ENCODE measurements at regions not wholly inside any gene's neighbourhood (a gene's known extent, or its start where the extent isn't known, plus 50 kb on each side); places are given as distances from the start of the nearest gene placed in this dataset.

GRCh38 chr13:34708566-34709313 lies 233.3 kb upstream of the NBEA start:
- Histone ChIP-seq H3K56ac (ENCODE audit: insufficient read length, low read depth, low read length) (no peak overlapping the region), H4K5ac (ENCODE audit: insufficient read length, low read depth, low read length) (no peak overlapping the region), H3K18ac (ENCODE audit: insufficient read length, low read depth, low read length) (no peak overlapping the region), H3T11ph (ENCODE audit: low read length) (no peak overlapping the region), H2BK5ac (ENCODE audit: insufficient read length, low read length) (no peak overlapping the region), H4K8ac (replicated peaks; ENCODE audit: insufficient read length, low read depth, low read length) (no peak overlapping the region), H3K4me2 (ENCODE audit: insufficient read depth, insufficient read length, low read length) (no peak overlapping the region), H2BK15ac (ENCODE audit: low read depth, low read length) (no peak overlapping the region), H3K23ac (ENCODE audit: insufficient read length, low read depth, low read length) (no peak overlapping the region), H3K27me3 (ENCODE audit: insufficient read depth, low read length) (no peaks in the 10 kb centered on the region), H3K79me2 (ENCODE audit: insufficient read depth, low read length) (no peaks in the 10 kb centered on the region), H2BK12ac (ENCODE audit: insufficient read length, low read depth, low read length) (no peak overlapping the region), H3K27ac (ENCODE audit: insufficient read length, low read depth, low read length) (no peak overlapping the region), H3K9me3 (ENCODE audit: control insufficient read depth, low read depth, low read length) (no peaks in the 10 kb centered on the region), H2AK5ac (ENCODE audit: insufficient read length, low read length) (no peak overlapping the region), H2AFZ (ENCODE audit: low read length) (no peak overlapping the region), H4K91ac (ENCODE audit: insufficient read length, low read depth, low read length) (no peak overlapping the region), H4K20me1 (ENCODE audit: control insufficient read depth, insufficient read depth, insufficient read length) (no peaks in the 10 kb centered on the region), H2BK20ac (ENCODE audit: low read depth, low read length, poor library complexity, severe bottlenecking) (no peak overlapping the region), H3K79me1 (ENCODE audit: insufficient read depth, low read depth, low read length, poor library complexity, severe bottlenecking) (no peaks in the 10 kb centered on the region), H3K23me2 (ENCODE audit: insufficient read length, low read depth, low read length, poor library complexity, severe bottlenecking) (no peaks in the 10 kb centered on the region), H3K4me1 (ENCODE audit: insufficient read depth, low read length) (no peaks in the 10 kb centered on the region), H3K4ac (ENCODE audit: low read depth, low read length) (no peak overlapping the region), H3K9ac (ENCODE audit: extremely low read depth, insufficient read length, low read length) (no peak overlapping the region), H2BK120ac (ENCODE audit: low read depth, low read length, poor library complexity, severe bottlenecking) (no peak overlapping the region), H3K14ac (ENCODE audit: insufficient read depth, low read length) (no peak overlapping the region)
- no peak for DNase-seq
- no peaks in the 10 kb centered on the region; a peak in 1 of 4 replicates for H3K4me1 Mint-ChIP-seq
- WGBS (ENCODE audit: extremely low coverage, insufficient read length, low lambda C conversion rate) = no CpG with 5 or more reads among the region's 1 CpG
- H3K27me3 Mint-ChIP-seq (ENCODE audit: low read depth) = no peaks in the 10 kb centered on the region
- no peaks in the 10 kb centered on the region; a peak in 1 of 5 replicates for H3K9me3 Mint-ChIP-seq
- no peak overlapping the region for H3K27ac Mint-ChIP-seq
- H3K4me3 Mint-ChIP-seq = no peak overlapping the region
- TF ChIP-seq CTCF (conservative IDR thresholded peaks at IDR 0.05) = no peak
- no peaks in the 10 kb centered on the region for H3K36me3 Mint-ChIP-seq (ENCODE audit: insufficient read depth in 1 of 3, low read depth in 3 of 3)

Data from H9 (cell line).